ENCODE measurements at regions not wholly inside any gene's neighbourhood (a gene's known extent, or its start where the extent isn't known, plus 50 kb on each side); places are given as distances from the start of the nearest gene placed in this dataset.

DNA sequence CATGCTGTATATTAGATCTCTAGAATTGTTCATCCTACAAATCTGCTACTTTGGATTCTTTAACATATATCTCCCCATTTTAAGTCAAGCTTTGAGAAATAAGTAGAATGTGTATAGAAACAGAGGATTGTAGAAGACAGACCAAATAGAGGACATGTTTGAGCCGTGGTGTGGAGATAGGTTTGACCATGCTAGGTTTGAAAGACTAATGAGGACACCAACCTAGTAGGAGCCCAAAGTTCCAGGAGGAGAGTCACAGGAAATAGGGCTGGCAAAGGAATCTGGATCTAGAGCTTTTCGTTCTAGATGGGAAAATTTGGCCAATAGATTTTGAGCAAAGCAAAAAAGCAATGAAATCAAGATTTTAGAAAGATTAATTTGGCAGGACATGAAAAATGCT is 60.5 kb upstream of the TBX20 start (continued):
- TF ChIP-seq, protein P1, sequence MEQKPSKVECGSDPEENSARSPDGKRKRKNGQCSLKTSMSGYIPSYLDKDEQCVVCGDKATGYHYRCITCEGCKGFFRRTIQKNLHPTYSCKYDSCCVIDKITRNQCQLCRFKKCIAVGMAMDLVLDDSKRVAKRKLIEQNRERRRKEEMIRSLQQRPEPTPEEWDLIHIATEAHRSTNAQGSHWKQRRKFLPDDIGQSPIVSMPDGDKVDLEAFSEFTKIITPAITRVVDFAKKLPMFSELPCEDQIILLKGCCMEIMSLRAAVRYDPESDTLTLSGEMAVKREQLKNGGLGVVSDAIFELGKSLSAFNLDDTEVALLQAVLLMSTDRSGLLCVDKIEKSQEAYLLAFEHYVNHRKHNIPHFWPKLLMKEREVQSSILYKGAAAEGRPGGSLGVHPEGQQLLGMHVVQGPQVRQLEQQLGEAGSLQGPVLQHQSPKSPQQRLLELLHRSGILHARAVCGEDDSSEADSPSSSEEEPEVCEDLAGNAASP (IDR thresholded peaks at IDR 0.05): no peak
- TF ChIP-seq ZZZ3 (IDR thresholded peaks at IDR 0.05) (no peak), NR0B1 (IDR thresholded peaks at IDR 0.05; ENCODE audit: partially characterized antibody) (no peak)

DNA sequence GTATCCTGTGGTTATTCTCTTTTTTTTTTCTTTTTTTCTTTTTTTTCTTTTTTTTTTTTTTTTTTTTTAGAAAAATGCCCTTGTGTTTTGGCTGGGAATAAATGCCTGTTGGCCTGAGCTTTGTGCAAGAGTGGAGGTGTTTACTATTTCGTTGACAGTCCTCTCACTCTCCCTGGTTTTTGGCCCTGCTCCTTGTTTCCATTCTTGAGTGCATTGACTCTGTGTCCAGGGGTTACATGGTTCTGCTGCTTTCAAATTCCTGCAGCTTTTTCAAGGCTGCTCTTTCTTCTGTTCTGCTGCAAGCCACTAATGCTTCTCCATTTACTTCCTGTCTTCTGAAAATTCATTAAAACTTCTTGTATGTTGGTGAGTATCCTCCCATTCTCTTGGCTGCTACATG is 59.7 kb upstream of the TBX20 start:
- Histone ChIP-seq H3K4me2 (ENCODE audit: insufficient read depth, low read length) (no peak overlapping the region), H4K20me1 (replicated peaks; ENCODE audit: control insufficient read depth, insufficient read depth, low read length) (no peaks in the 10 kb centered on the region), H3K4me3 (no peak overlapping the region), H3K9me3 (replicated peaks; ENCODE audit: control insufficient read depth, insufficient read depth, low read depth, low read length) (no peaks in the 10 kb centered on the region), H3K79me2 (ENCODE audit: control insufficient read depth, insufficient read depth, low read length) (no peaks in the 10 kb centered on the region), H3K4me1 (replicated peaks in 1 of 2; ENCODE audit: control insufficient read depth in 2 of 2, insufficient read depth in 2 of 2, low read length in 2 of 2) (no peaks in the 10 kb centered on the region), H3K9ac (ENCODE audit: insufficient read depth in 1 of 2, low read depth in 2 of 2, low read length in 2 of 2) (no peak overlapping the region), H3K9me1 (ENCODE audit: control insufficient read depth, insufficient read depth, low read length) (no peaks in the 10 kb centered on the region), H3K27ac (ENCODE audit: extremely low read depth, low read depth, low read length) (no peak overlapping the region), H3K36me3 (ENCODE audit: control insufficient read depth, insufficient read depth, low read length) (no peaks in the 10 kb centered on the region), H2AFZ (ENCODE audit: low read depth, low read length) (no peak overlapping the region), H3K27me3 (ENCODE audit: control insufficient read depth in 2 of 2, insufficient read depth in 2 of 2, low read length in 2 of 2) (no peaks in the 10 kb centered on the region)
- ChIA-PET POLR2A (no interaction called here), CTCF (ENCODE audit: low intra/inter-chr PET ratio) (no interaction called here)
- BruUV-seq (replicated peaks): no TSS peak
- ATAC-seq: no peak
- DNase-seq (ENCODE audit: extremely low read depth in 1 of 4, low spot score in 3 of 4): no peak
- no peak for TF ChIP-seq PPARD (CRISPR knock-in tag; IDR thresholded peaks at IDR 0.05)
- no peak for TF ChIP-seq DACH1 (IDR thresholded peaks at IDR 0.05; ENCODE audit: partially characterized antibody)
- TF ChIP-seq MEF2D (tag; conservative IDR thresholded peaks at IDR 0.05; ENCODE audit: low read depth): no peak
- WGBS (ENCODE audit: insufficient coverage, low coverage, missing lambda C conversion rate): 0% methylated on average over 1 of the region's 1 CpG
- intact Hi-C loops (cut with micrococcal nuclease) (no loop called here), in situ Hi-C loops (cut with MboI) (no loop called here)
- FAIRE-seq: no peak
